Stimulated activated CD8-positive, alpha-beta memory T cell treated with anti-CD3 and anti-CD28 coated beads, Interleukin-12 subunit alpha, Interleukin-12 subunit beta, amount 100 ng/mL, for 1 hour (primary cell): ENCODE measurements at regions not wholly inside any gene's neighbourhood (a gene's known extent, or its start where the extent isn't known, plus 50 kb on each side); places are given as distances from the start of the nearest gene placed in this dataset.
"Not testable (repeated sequence)": the region's sequence is repeated elsewhere in the genome, so short reads cannot be mapped to it uniquely, and the experiment has no call there.

Experiments
- DNase-seq: peaks from one replicate; pipeline ENCODE4 v3.0.0-alpha.2; 2020; ENCODE audit warnings: low read depth

DNA sequence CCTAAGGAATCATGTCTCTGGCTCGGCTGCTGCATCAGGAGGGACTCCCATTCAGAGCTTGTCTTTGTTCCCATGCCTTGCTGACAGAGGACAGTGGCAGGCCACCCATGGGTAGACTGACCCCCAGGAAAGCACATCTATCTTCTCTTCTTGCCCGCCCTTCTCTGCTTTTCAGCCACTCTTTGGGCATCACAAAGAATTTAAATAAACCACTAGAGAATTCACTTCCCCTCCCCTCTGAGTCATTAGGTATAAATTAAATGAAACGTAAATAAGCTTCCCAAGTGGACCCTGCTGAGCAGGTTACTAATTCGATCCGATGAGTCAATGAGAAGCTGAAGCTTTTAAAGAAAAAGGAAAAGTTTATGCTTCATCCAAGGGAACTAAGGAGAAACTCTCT is 97.0 kb downstream of the DRD1 start:
- no peak for DNase-seq

DNA sequence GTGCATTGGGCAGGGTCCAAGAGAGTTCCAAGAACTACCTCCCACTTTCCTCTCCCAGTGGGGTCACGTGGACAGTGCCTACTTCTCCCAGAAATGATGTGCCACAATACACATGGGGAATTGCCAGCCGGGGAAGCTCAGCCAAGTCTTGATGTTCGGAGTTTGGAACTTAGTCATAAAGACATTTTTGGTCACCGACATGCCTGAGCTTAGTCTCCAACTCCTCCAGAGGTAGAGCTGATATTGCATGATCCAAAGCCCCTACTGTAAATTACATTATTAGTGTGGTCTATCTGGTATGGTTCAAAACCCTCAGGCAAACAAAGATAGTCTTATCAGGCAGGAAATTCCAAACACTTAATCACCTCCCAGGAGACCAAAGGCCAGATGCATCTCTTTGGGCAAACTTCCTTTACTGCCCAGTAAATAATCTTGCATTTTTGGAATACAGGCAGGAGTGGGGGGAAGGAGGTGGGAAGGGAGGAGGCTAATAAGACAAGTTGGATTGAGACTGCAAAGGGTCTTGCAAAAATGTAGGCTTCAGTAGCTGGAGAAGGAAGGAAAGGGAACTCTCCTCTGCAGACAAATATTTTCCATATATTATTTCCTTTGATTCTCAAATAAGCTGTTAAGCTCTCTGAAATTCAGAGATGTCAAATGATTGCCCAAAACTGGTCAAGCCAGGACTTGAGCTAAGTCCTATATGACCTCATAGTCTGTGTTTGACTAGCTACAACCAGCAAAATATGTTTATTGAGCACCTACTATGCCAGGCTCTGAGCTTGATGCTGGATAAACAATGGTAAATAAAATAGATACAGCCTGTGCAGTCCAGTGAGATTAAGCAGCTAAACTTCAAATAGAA is 99.4 kb downstream of the DRD1 start:
- no peak for DNase-seq

DNA sequence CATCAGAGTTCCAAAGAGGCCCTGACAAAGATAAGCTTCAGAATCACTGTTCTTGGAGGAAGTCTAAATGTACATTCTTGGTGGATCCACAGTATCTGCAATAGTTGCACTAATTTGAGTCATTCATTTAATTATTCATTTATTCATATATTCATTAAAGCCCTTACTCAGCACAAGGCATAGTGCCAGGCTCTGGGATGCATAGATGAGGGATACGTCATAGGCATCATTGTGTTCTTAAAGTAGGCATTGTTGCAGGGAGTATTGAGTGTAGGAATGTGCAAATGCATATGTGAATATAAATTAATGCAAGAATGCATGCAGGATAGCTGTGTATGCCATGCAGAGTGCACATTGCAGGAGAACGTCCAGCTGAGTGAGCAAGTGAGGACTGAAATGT is 100.7 kb downstream of the DRD1 start:
- DNase-seq = no peak

DNA sequence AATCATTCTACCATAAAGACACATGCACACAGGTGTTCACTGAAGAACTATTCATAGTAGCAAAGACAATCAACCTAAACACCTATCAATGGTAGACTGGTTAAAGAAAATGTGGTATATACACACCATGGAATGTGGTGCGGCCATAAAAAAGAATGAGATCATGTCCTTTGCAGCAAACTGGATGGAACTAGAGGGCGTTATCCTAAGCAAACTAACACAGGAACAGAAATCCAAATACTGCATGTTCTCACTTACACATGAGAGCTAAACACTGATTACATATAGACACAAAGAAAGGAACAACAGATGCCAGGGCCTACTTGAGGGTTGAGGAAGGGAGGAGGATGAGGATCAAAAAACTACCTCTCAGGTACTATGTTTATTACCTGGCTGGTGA is 103.8 kb downstream of the DRD1 start:
- no peak for DNase-seq

DNA sequence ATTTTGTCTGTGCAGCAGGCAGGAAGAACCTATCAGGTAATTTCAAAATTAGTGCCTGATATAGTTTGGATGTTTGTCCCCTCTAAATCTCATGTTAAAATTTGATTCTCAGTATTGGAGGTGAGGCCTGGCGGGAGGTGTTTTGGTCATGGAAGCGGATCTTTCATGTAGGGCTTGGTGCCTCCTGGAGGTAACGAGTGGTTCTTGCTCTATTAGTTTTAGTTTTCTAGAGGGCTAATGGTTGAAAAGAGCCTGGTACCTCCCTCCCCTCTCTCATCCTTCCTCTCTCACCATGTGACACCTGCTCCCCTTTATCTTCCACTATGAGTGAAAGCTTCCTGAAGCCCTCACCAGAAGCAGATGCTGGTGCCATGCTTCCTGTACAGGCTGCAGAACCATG is 106.3 kb downstream of the DRD1 start:
- DNase-seq = no peak

DNA sequence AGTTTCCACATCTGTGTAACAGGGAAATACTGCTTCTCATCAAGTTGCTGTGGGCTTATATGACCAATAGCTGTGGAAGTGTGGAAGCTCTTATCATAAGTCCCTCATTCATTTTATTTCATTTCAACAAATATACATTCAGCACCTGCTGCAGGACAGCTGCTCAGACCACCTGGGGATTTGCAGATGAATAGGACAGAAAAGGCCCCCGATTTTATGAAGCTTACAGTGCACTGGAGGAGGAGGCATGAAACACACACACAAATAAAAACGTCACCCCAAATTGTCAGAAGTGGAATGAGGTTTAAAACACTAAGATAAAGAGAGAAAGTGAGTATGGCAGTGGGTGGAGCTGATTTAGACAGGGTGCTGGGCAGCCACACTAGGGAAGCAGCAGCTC is 107.2 kb downstream of the DRD1 start:
- DNase-seq = no peak

DNA sequence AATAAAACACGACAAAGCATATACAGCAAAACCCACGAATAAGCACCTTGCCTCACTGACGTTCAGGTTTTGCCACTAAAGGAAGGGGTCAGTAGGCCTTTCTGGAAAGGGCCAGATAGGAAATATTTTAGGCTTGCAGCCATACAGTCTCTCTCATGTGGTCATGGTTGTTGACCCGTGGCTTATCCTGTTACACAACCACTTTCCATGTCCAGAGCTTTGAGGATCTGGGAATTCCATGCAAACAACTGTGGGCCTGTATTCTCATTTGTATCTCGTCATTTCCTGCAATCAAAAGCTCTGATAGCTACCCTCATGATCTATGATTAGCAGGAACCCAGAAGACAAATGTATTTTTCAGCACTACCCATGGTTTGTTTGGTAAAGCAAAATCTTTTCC is 108.3 kb downstream of the DRD1 start:
- no peak for DNase-seq

DNA sequence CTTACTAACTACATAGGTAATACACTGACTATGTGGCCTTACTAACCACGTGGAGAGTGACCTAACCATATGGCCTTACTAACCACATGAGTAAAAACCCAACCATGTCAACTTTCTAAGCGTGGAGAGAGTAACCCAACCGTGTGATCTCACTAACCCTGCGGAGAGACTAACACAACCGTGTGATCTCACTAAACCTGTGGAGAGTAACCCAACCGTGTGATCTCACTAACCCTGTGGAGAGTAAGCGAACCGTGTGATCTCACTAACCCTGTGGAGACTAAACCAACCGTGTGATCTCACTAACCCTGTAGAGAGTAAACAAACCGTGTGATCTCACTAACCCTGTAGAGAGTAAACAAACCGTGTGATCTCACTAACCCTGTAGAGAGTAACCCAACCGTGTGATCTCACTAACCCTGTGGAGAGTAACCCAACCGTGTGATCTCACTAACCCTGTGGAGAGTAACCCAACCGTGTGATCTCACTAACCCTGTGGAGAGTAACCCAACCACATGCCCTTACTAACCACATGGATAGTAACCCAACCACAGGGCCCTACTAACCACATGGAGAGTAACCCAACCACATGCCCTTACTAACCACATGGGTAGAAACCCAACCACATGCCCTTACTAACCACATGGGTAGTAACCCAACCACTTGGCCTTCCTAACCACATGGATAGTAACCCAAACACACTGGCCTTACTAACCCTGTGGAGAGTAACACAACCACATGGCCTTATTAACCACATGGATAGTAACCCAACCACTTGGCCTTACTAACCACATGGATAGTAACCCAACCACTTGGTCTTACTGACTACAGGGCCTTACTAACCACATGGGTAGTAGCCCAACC is 112.6 kb downstream of the DRD1 start:
- DNase-seq = not testable (repeated sequence)

DNA sequence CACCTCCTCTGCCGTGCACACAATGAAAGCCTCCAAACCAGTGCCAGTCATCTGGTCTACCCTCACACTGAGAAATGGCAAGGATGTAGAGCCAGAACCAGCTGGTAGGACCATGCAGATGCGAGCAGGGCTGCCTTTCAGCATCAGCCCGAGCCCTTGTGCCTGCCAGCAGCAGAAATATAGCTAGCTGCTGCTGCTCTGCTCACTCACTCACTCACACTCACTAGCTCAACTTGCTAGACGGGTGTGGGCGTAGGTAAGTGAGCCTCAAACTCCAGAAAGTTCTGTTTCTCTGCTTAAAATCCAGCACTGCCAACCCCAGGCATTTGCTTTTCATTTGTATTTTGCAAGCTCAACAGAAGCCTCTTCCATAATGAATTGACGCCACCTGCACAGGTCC is 114.0 kb downstream of the DRD1 start:
- no peak for DNase-seq

DNA sequence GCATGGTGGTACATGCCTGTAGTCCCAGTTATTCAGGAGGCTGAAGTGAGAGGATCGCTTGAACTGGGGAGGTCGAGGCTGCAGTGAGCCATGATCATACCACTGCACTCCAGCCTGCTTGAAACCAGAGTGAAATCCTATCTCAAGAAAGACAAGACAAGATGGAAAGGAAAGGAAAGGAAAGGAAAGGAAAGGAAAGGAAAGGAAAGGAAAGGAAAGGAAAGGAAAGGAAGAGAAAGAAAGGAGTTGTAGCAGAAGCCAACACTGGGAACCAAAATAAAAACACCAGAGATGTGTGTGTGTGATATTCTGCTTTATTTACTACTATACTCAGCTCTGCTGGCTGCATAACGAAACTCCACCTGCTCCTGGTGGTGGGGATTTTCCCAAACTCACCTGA is 115.3 kb downstream of the DRD1 start:
- no peak for DNase-seq

DNA sequence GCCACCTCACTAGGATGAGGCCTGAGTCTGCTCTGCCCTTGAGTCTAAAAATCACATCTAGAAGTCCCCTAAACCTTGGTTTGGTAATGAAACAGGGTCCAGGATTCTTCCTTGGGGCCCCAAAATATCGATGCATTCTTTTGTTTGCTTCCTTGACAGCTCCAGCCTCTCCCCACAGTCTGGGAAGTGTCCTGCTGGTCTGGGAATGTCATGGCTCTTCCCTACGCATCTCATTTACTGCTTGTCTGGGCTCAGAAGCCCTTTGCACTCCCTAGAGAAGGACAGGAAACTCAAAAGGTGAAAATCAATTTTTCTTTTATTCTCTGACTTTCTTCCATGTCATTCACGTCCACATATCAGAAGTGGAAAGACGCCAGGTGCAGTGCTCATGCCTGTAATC is 115.8 kb downstream of the DRD1 start:
- no peak for DNase-seq

DNA sequence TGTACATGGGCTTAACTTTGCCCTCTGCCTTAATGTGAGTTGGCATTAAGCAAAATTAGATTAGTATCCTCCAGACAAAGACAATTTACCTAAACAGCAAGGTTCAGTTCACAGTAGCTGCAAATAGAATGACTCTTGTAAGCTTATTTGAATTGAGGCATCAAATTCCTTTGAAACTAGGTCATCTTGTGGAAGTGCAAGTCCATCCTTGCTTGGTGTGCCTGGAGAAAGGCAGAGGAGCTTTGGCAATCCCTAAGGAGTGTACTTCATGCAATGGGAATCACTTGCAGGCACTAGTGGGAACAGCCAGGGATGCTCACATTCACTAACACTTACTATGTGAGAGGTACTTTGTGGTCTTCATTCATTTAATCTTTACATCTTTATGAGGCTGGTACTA is 118.3 kb downstream of the DRD1 start:
- DNase-seq = no peak

DNA sequence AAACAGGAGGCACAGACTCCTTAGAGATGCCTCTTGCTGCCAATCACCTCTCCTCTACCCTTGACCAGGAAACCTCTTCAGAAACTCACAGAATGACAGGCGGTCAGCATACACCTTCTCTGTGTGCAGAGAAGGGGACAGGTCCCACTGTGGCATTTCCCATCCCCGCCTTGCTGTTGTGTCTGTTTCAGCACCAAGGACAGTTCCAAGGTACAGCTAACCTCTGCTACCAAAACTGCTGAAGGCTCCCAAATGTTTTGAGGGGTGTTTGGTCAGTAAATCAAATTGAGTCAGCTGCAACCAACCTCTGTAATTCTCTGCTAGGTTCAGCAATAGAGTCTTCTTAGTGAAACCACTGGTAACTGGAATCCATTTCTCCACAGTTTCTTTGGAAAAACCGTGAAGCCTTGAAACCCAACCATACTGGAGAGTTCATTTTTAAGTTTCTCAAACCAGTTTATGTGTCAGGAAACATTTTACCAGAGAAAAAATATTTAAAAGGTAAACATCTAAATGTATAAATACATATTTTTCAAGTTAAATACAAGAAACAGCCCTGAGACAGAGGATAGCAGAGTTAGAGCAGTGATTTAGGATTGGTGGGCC is 122.0 kb downstream of the DRD1 start:
- DNase-seq = no peak

DNA sequence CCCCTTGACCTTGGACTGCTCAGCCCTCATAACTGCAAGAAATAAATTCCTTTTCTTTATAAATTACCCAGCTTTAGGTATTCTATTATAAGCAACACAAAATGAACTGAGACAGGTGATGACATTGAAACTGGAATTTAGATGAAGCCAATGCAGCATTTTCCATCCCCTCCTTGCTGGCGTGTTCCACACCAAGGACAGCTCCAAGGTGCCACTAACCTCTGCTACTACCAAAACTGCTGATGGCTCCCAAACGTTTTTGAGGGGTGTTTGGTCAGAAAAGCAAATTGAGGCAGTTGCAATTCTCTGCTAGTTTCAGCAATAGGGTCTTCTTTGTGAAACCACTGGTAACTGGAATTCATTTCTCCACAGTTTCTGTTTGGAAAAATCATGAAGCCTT is 124.8 kb downstream of the DRD1 start:
- no peak for DNase-seq

DNA sequence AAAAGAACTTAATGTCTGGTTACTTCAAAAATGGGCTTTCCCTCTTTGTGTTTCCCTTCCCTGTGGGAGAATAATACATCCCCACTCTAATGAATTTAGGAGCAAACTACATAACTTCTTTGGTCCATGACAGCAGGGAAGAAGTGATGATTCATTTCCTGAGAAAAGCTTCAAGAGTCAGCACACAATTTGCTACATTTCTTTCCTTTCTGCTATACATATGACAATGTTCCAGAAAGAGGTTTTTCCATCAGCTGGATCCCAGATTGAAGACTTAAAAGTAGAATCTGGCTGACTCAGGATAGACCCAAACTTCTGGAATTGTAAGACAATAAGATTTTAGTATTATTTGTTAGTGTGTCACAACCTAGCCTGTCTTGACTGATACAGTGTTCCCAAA is 126.1 kb downstream of the DRD1 start:
- no peak for DNase-seq

DNA sequence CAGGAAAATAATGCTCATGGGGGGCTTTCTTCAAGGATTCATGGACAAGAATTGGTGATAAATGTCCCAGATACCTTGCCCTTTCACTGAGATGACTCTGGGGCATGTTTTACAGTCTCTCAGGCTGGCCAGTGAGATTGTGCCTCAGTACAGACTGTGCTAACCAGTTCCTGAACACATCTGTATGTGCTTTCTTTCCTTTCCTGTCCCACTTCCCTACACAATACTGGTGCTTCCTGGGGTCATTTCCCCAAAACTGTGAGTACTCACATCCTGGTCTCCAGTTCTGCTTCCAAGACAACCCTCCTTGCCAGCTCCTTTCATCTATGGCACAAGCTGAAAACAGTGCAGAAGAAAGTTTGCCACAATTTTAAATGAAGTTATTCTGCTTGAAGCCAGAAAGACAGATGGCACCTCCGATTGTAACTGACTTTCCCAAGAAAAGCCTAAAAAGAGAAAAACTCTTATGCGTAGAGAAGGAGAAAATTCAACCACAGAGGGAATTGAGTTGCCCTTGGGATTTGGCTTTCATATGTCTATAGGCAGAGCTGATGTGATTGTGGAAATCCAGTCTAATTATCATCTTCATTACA is 134.7 kb downstream of the DRD1 start:
- no peak for DNase-seq

DNA sequence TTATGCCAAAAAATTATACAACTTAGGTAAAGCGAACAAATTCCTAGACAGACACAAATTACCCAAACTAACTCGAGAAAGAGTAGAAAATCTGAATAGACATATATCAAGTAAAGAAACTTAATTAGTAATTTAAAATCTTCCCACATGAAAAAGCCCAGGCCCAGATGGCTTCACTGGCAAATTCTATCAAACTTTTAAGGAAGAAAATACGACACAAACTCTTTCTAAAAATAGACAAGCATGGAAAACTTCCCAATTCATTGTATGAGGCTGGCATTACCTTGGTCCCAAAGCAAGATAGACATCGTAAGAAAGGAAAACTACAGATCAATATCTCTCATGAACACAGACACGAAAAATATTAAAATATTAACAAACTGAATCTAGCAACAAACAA is 135.3 kb downstream of the DRD1 start:
- no peak for DNase-seq

DNA sequence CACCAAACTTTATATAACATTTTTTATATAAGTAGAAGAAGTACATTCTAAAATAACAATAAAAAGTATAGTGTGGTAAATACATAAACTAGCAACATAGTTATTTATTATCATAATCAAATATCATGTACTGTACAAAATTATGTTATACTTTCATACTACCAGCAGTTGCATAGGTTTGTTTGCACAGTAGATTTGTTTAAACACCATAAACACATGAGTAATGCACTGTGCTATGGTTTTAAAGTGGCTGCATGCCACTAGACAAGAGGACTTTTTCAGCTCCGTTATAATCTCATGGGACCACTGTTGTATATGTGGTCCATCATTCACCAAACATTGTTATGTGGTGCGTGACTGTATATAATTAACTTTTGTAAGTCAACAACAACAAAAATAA is 137.6 kb downstream of the DRD1 start:
- DNase-seq = no peak

DNA sequence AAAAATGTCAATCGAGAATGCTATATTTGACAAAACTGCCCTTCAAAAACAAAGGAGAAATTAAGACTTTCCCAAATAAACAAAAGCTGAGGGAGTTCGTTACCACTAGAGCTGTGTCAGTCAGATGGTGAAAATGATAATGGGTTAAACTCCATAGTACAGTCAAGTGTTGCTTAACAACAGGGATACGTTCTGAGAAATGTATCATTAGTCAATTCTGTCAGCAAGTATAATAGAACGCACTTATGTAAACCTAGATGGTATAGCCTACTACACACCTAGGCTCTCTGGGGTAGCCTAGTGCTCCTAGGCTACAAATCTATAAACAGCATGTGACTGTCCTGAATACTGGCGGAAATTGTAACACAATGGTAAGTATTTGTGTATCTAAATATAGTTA is 138.7 kb downstream of the DRD1 start:
- no peak for DNase-seq

DNA sequence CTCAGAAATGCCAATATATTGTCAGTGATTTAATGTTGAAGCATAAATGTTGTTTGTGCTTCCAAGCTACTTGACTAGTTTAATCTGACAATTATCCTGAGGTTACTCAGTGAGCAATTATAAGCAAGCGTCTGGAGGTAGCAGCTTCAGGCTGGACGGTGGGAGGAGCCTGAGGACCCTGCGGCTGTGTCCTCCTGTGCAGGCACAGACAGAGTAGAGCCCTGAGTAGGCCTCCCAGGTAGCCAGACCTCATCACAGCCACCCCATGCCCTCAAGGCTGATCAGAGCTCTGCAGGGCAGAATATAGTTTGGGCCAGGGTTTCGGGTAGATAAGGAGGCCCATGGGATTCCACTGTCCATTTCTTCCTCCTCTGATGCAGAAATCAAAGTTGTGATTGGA is 153.6 kb downstream of the DRD1 start:
- no peak for DNase-seq

DNA sequence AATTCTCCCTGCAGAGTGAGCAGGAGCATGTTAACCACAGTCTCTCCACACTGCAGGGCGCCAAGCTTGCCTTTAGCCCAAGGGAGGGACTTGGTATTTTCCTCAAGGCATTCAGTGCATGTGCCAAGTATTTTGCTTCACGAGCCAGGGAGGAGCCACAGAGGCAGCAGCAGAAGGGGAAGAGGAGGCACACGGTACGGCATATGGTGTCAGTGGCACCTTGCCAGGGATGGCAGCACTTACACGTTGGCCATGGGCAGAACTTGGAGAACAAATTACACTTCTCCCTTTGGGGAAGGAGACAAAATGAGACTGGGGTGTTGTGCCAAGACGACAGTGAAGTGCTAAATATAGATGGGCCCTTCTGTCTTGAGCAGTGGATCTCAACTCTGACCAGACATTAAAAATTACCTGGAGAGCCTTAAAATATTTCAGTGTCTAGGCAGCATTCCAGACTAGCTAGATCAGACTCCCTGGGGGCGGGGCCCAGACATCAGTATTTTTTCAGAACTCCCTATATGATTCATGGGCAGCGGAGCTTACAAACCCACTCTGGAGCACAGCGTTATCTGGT is 155.8 kb downstream of the DRD1 start:
- no peak for DNase-seq

DNA sequence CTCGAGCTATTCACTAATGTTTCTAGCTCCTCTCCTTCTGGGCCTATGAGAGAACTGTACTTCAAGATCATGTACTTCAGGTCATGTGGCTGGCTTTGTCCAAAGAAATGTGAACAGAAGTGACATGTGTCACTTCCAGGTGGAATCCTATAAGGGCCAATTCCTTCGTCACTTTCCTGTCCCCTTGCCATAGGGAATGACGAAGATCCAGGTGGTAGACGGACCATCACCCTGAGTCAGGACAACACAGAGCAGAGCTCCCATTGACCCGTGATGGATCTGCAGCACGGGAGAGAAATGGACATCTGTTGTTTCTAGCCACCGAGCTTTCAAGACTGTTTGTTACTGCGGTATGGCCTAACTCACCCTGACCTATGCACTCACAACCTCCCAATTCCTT is 157.0 kb downstream of the DRD1 start:
- no peak for DNase-seq
